ENCODE measurements at regions not wholly inside any gene's neighbourhood (a gene's known extent, or its start where the extent isn't known, plus 50 kb on each side); places are given as distances from the start of the nearest gene placed in this dataset.

- no peaks in the 10 kb centered on the region; the same call in 1 of the 2 replicates for H3K27me3 Mint-ChIP-seq (ENCODE audit: low read depth)
- no peak overlapping the region for H2BK20ac ChIP-seq (ENCODE audit: low read depth, low read length, poor library complexity, severe bottlenecking)
Observed at GRCh38 chr10:112025228-112025627, 158.3 kb downstream of the GPAM start.

More at GRCh38 chr10:112025228-112025627, 158.3 kb downstream of the GPAM start:
- Mint-ChIP-seq H3K4me3 (no peak overlapping the region), H3K4me1 (no peaks in the 10 kb centered on the region), H3K27ac (no peak overlapping the region), H3K9me3 (peaks cover 3 to 9% of the 10 kb centered on the region in 2 experiments; a peak in 4 of 5 replicates), H3K36me3 (ENCODE audit: insufficient read depth in 1 of 3, low read depth in 3 of 3) (peaks cover 0 to 2% (median 0%) of the 10 kb centered on the region in 3 experiments; a peak in 1 of 7 replicates)
- H2BK120ac ChIP-seq (ENCODE audit: low read depth, low read length, poor library complexity, severe bottlenecking), result no peak overlapping the region
- no peaks in the 10 kb centered on the region for H3K79me2 ChIP-seq (ENCODE audit: insufficient read depth, low read length)
- no peak overlapping the region for H3K14ac ChIP-seq (ENCODE audit: insufficient read depth, low read length)
- TF ChIP-seq, protein P1, sequence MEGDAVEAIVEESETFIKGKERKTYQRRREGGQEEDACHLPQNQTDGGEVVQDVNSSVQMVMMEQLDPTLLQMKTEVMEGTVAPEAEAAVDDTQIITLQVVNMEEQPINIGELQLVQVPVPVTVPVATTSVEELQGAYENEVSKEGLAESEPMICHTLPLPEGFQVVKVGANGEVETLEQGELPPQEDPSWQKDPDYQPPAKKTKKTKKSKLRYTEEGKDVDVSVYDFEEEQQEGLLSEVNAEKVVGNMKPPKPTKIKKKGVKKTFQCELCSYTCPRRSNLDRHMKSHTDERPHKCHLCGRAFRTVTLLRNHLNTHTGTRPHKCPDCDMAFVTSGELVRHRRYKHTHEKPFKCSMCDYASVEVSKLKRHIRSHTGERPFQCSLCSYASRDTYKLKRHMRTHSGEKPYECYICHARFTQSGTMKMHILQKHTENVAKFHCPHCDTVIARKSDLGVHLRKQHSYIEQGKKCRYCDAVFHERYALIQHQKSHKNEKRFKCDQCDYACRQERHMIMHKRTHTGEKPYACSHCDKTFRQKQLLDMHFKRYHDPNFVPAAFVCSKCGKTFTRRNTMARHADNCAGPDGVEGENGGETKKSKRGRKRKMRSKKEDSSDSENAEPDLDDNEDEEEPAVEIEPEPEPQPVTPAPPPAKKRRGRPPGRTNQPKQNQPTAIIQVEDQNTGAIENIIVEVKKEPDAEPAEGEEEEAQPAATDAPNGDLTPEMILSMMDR (conservative IDR thresholded peaks at IDR 0.05), result no peak
- H2BK15ac ChIP-seq (ENCODE audit: low read depth, low read length), result no peak overlapping the region
- no CpG with 5 or more reads among the region's 4 CpGs for WGBS (ENCODE audit: extremely low coverage, insufficient read length, low lambda C conversion rate)
- no peak overlapping the region for H3K56ac ChIP-seq (ENCODE audit: insufficient read length, low read depth, low read length)
- H4K20me1 ChIP-seq (ENCODE audit: control insufficient read depth, insufficient read depth, insufficient read length), result no peaks in the 10 kb centered on the region
- no peak overlapping the region for H3K23ac ChIP-seq (ENCODE audit: insufficient read length, low read depth, low read length)
- H3K23me2 ChIP-seq (ENCODE audit: insufficient read length, low read depth, low read length, poor library complexity, severe bottlenecking), result no peaks in the 10 kb centered on the region
- no peak overlapping the region for H3K9ac ChIP-seq (ENCODE audit: extremely low read depth, insufficient read length, low read length)
- no peak overlapping the region for H2BK12ac ChIP-seq (ENCODE audit: insufficient read length, low read depth, low read length)
- no peak overlapping the region for H3K27ac ChIP-seq (ENCODE audit: insufficient read length, low read depth, low read length)
- no peak overlapping the region for H2BK5ac ChIP-seq (ENCODE audit: insufficient read length, low read length)
- no peak overlapping the region for H4K5ac ChIP-seq (ENCODE audit: insufficient read length, low read depth, low read length)
- no peaks in the 10 kb centered on the region for H3K4me1 ChIP-seq (ENCODE audit: insufficient read depth, low read length)
- no peaks in the 10 kb centered on the region for H3K9me3 ChIP-seq (ENCODE audit: control insufficient read depth, low read depth, low read length)
- H3T11ph ChIP-seq (ENCODE audit: low read length), result no peak overlapping the region
- H4K8ac ChIP-seq (replicated peaks; ENCODE audit: insufficient read length, low read depth, low read length), result no peak overlapping the region
- no peak overlapping the region for H3K4ac ChIP-seq (ENCODE audit: low read depth, low read length)
- H2AFZ ChIP-seq (ENCODE audit: low read length), result no peak overlapping the region
- DNase-seq, result no peak
- H3K79me1 ChIP-seq (ENCODE audit: insufficient read depth, low read depth, low read length, poor library complexity, severe bottlenecking), result no peaks in the 10 kb centered on the region
- no peaks in the 10 kb centered on the region for H3K27me3 ChIP-seq (ENCODE audit: insufficient read depth, low read length)
- H2AK5ac ChIP-seq (ENCODE audit: insufficient read length, low read length), result no peak overlapping the region
- H3K4me2 ChIP-seq (ENCODE audit: insufficient read depth, insufficient read length, low read length), result no peak overlapping the region
- no peak overlapping the region for H4K91ac ChIP-seq (ENCODE audit: insufficient read length, low read depth, low read length)
- H3K18ac ChIP-seq (ENCODE audit: insufficient read length, low read depth, low read length), result no peak overlapping the region
